Sciatic nerve (tissue), 2 donors: ENCODE measurements at regions not wholly inside any gene's neighbourhood (a gene's known extent, or its start where the extent isn't known, plus 50 kb on each side); places are given as distances from the start of the nearest gene placed in this dataset.

Experiments
- ATAC-seq: fragments of 200-7000 bp; cut with Tn5 transposase; one replicate; pipeline ENCODE4 v1.9.1; 2020; ENCODE audit warnings: mild to moderate bottlenecking, moderate library complexity
- DNase-seq: peaks from one replicate; pipeline ENCODE4 v3.0.0-alpha.2; 2020; ENCODE audit warnings: low spot score
- intact Hi-C: fragments of 100-400 bp; cut with DNase I; formaldehyde crosslinking; loops from one replicate; pipeline ENCODE4 v1.14.2; 2022
- donor health status: DM: no; HTN: no; CAD: no.
- donor health status: DM: no; HTN: no; CAD: no.

DNA sequence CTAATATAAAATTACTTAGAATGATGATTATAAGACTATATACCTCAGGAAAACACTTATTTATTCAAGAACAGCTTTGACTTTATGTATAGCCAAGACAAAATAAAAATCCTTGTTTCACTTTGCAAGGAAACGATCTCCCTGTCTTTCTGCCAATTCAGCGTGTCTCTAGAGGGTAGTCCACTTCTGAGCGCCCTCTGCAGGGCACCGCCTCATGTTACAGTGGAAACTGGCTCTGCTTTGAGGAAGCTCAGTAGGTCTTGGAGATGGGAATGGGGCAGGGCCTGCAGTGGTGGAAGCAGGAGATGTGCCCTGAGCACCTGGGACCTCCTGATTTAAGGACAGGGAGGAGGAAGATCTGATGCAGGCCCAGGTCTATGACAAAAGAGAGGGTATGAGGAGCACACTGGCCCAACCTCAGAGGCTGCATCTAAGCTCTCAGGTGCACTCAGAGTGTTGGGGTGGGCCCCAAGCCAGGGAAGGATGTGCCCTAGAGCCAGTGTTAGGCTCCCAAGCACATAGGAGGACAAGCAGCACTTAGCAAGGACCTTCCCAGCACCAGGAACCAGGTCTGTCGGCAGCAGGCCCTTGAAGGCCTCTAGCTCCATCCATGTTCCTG, 481.0 kb downstream of the TNS3 start:
- intact Hi-C loops: no loop called here

DNA sequence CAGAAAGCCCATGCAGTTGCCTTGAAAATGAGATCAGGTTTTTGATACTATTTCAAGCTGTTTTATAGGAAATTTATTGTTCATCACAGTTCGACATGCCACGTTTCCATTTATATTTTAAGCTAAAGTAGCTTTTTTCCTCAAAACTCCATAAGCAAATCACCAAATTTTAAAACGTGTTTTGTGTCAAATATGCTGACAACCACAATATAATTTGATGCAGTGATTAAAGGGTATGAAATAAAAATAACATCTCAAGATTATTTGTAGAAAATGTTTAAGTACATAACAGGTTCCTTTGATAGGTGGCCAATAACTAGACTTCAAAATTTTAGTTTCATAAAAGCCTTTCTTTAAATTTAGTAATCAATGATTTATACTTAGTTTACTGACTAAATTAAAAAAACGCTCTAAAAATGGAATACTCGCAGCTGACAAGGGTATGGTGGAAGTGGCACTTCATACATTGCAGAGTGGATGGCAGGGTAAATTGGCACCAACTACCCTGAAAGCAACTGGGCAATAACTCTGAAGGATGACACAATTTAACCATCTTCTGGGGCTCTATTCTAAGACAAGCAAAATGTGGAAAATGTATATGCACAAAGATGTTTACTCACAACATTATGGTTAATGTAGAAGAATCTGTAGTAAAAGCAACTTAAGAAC, 481.6 kb downstream of the TNS3 start:
- intact Hi-C loops: no loop called here
- ATAC-seq: no peak

More for the DNA sequence above, 481.0 kb downstream of the TNS3 start:
- ATAC-seq (no peak), DNase-seq (no peak)

DNA sequence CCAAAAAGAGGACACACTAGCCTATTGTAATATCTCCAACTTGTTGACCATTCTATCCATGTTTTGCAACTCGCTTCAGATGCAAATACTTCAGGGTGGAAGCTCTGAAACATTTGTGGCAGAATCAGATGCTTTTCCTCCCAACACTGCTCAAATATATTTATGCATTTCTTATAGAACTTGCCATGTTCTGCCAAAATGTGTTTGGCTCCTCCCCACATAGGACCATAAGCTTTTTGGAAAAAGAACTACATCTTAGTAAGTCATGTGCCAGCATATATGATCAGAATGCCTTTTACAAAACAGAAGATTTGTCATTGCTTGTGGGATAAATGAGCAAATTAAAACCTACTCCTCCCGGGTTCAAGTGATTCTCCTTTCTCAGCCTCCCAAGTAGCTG, 484.5 kb downstream of the TNS3 start:
- intact Hi-C loops: loop anchor here (10.0 kb wide), 1 partner anchor 77 kb away; no protein-coding TSS in a partner anchor
- DNase-seq: no peak

More for the DNA sequence above, 481.6 kb downstream of the TNS3 start:
- DNase-seq: no peak

DNA sequence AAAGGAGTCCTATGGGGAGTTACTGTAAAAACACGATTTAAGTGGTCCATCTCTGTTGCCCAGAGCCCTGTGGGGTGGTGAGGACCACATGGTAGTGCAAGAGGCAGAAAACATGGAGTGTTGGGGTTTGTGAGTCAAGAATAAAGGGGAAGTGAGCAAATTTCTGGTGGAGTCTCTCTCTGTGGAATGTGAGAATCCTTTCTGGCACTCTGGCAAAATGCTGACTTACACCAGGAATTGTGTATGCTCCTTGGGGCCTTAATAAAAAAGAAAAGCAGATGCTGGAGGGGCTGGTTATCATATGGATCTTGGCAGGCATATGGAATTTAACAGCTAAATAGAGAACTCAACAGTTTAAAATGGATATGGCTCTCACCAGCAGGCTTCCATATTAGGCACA, 486.0 kb downstream of the TNS3 start:
- no peak for ATAC-seq
- intact Hi-C loops: loop anchor here (10.0 kb wide), 1 partner anchor 79 kb away; no protein-coding TSS in a partner anchor
- DNase-seq: no peak

More for the DNA sequence above, 484.5 kb downstream of the TNS3 start:
- ATAC-seq: no peak

DNA sequence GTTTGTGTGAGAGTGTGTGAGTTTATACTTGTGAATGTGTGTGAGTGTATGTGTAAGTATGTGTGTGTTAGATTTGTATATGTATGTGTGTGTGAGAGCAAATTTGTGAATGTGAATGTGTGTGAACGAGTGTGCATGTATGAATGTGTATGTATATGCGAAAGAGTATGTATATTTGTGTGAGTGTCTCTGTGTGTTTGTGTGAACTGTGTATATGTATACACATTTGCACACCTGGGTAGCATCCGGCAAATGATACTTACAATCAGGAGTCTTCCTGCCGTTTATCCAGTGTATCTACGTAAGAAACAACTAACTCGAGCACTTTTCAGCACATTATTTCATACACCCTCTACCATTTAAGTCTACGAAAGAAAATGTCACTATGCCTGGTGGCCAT, 487.4 kb downstream of the TNS3 start:
- DNase-seq: no peak
- ATAC-seq: no peak
- intact Hi-C loops: loop anchor here (10.0 kb wide), 1 partner anchor 80 kb away; no protein-coding TSS in a partner anchor

DNA sequence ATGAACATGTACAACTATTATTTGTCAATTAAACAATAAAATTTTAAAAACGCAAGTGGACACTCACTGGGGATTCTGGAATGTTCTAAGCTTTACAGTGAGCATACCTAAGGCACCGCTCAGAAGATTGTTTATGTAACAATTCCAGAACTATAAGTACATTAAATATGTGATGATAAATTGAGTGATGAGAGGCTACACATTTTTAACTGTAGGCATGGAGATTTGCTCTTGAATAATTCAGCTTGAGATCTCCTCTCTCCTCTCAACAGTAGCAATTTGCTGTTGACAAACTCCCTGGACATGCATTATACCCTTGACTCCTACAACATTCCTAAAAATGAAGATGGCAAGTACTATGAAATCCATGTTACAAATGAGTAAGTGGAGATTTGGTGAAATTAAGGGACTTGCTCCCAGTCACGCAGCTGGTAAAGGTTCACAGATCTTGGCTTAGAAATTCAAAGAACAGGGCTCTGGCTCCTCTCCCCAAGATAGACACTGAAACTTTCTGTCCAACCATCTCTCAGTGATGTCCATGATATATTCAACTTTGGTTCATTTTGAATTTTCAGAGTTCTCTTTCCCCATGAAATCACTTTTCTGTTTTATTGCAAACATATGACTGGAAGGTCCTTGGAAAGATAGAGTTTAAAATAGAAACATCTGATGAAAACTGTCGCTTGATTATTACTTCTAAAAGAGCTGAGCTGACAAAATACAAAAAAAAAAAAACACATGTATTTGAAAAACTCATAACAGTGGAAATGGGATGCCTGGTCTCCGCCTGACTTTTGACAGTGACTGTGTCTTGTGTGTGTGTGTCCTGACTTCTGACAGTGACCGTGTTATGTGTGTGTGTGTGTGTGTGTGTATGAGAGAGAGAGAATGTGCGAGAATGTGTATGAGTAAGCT, 488.3 kb downstream of the TNS3 start:
- intact Hi-C loops: loop anchor here (10.0 kb wide), 1 partner anchor 81 kb away; no protein-coding TSS in a partner anchor
- DNase-seq: no peak

DNA sequence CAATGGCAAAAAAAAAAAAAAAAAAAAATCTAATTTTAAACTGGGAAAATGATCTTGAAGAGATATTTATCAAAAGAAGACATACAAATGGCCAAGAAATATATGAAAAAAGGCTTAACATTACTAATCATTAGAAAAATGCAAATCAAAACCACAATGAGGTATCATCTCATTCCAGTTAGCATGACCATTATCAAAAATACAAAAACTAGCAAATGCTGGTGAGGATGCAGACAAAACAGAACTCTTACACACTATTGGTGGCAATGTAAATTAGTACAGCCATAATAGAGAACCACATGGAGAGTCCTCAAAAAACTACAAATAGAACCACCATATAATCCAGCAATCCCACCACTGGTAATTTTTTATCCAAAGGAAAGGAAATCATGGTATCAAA, 489.6 kb downstream of the TNS3 start:
- DNase-seq: no peak
- intact Hi-C loops: loop anchor here (10.0 kb wide), 1 partner anchor 82 kb away; no protein-coding TSS in a partner anchor
- ATAC-seq: no peak

More for the DNA sequence above, 488.3 kb downstream of the TNS3 start:
- no peak for ATAC-seq

DNA sequence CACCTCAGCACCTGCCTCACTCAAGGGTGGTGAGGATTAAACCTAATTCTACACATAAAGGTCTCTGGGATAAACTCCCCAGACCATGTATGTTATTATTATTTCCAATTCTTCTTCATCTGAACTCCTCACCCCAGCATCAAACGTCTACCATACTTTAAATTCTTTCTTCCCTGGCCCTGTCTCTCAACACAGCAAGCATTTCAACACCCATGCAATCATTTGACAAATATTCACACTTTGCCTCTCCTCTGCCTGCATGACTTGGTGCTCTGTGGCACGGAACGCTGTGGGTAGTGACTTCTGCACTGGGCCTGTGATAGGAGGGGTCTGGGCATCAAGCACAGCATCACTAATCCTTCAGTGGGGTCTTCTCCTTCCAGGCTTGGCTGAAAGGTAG, 490.8 kb downstream of the TNS3 start:
- intact Hi-C loops: loop anchor here (10.0 kb wide), 1 partner anchor 84 kb away; no protein-coding TSS in a partner anchor

DNA sequence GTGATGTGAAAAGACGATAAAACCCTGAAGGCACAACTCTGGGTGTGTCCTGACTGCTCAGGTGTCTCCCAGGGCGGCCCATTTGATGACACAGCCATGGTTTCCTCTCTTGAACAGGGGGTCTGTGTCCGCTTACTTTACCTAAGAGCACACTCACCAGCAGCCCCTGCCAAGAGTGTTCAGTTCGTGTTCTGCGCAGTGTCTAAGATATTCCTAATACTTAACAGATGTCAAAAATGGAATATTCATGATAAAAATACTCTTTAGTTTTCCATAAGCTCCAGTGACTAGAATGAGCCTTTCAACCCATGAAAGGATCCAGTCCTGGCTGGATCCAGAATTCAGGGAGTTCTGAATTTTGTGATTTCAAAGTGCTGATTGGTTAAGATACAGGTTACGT, 492.4 kb downstream of the TNS3 start:
- intact Hi-C loops: no loop called here
- ATAC-seq: no peak
- no peak for DNase-seq

More for the DNA sequence above, 490.8 kb downstream of the TNS3 start:
- ATAC-seq: no peak
- no peak for DNase-seq

DNA sequence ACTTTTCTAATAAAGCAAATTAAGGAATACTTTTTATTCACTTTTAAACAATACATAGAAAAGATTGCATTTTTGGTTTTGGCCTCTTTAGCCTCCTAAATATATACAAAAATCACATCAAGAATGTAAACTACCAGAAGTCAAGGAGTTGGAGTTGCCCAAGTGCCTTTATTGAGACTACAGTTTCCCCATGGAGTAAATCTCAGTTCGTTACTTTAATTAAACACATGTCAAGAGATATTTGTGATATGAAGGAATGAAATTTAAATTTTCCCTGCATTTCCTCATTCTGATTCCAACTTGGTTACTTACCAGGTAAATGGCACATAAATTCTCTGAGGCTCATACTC, 492.9 kb downstream of the TNS3 start:
- ATAC-seq (no peak), DNase-seq (no peak)
- intact Hi-C loops: no loop called here

DNA sequence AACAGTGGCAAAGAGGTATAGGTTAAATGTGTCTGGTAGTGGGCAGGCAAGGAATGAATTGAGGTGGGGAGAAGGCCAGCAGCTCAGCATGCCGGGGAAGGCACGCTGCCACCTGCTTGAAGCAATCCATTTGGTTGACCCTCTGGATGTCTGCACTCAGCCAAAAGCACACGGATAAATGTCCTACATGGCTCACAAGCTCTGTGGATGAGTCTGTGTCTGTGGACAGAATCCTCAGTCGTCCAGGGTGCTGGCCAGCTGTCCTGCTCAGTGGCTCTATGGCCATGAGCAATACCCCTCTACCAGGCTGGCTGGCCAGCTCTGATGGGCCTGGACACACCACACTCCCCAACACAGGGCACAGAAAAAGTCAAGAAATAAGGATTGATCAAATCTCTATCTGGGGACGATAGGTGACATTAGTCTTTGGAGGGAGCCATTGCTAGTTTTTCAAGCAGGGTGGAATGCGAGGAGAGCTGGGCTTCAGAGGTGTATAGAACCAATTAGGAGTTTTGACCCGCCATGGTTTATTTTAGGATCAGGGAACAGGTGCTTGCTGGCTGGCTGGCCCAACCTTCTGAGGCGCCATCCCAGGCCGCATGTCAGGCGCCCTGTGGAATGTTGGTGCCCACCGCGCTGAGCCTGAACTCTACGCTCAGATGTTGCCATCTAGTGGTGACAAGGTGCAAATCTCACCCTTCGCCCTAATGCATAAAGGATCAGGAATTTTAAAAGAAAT, 493.4 kb downstream of the TNS3 start:
- ATAC-seq: peak; percentile 91
- DNase-seq: peak; percentile 66
- intact Hi-C loops: no loop called here

DNA sequence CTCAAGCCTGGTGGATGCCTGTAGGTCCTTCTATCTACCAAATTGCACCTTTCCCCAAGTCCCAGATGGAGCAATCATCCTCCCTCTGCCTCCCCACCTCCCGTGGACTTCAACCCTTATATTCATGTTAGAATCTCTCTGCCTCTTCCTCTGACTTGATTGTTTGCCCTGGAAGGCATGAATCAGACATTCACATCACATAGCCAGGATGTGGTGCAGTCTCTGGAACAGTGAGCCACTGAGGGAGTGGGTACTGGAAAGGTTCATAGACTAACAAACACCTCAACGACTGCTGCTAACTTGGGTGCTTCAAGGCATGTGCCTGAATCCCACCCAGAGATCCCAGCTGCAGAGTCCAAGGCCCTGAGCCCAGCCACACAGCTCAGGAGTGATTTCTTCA, 494.0 kb downstream of the TNS3 start:
- DNase-seq (no peak), ATAC-seq (no peak)
- intact Hi-C loops: no loop called here

DNA sequence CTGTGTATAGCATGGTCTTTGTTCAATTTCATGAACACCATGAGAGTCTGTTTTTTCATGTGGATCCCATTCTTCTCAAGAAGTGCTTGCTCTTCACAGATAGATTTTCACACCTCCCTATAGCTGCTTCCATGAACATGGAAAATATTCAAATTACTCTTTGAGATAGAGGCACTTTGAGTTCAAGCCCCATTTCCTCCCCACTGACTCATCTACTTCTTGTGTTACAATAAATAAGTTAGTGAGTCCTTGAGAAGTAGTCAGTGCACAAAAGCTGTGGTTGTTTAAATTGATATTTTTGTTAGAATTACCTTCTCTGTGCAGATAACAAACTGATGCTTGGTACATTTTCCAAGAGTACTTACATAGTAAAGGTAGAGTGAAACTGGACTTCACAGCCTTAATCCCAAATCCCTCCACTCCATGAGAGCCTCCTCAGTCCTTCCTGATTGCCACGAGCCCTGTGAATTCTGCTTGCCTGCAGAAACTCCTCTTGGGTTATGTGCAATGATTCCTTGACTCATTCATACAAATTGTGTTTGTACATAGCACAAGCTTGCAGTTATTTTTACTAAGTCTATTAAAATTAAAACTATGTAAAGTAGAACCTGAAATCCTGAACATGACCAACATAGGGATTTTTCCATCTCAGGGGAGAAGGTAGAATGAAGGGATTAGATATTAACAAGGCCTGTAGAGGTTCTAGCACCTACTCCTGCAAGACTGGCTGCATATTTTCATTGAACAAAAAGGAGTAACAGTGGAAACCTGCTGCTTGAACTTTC, 496.2 kb downstream of the TNS3 start:
- no peak for ATAC-seq
- intact Hi-C loops: no loop called here

DNA sequence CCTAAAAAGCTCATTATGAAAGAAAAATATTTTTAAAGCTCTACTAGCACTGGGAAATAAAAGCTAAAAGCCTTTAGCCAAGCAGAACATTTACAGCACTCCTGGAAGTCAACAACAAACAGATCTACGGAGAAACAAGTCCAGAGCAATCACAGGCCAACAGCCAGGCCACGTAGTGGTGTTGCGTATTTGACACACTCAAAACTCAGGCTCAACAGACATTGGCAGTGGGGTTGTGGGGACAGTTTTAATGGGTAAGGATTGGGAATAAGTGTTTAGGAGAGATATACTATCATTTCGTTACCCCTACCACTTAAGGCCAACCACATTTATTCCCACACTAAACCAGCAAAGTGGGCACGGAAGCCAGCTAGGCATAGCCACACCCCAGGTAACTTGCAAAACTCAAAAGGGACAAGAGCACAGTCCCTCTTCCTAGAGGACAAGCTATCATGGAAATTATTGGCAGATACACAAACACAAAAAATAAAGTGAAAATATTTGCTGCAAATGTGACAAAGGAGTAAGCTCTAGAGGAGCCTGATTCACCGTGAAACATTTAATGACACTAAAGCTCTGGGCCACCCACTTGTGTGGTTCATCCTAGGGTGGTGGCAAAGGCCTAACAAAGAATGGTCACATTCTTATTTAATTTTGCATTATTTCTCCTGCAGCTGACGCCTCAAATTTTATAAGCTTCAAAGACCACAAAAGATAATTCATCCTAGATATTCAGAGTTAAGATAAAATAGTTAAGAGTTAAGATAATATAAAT, 498.2 kb downstream of the TNS3 start:
- DNase-seq (no peak), ATAC-seq (no peak)
- intact Hi-C loops: no loop called here

More for the DNA sequence above, 496.2 kb downstream of the TNS3 start:
- no peak for DNase-seq

DNA sequence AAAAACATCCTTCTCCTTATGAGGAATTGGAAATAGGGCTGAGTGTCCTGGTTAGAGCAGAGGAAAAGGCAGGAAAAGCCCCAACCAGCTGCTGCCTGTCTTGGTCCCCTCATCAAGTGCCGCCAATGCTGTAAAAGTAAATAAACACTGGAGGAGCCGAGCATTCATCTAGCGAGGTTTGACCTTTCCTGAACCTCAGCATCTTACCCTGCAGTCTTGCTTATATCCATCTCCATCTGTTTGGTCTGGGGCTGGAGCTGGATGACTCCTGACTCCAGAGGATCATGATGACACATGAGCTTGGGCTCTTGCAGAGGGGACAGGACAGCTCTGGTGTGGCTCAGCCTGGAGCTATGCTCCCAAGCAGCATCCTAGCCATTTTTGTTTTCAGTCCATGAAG, 501.1 kb downstream of the TNS3 start:
- DNase-seq (no peak), ATAC-seq (no peak)
- intact Hi-C loops: no loop called here

DNA sequence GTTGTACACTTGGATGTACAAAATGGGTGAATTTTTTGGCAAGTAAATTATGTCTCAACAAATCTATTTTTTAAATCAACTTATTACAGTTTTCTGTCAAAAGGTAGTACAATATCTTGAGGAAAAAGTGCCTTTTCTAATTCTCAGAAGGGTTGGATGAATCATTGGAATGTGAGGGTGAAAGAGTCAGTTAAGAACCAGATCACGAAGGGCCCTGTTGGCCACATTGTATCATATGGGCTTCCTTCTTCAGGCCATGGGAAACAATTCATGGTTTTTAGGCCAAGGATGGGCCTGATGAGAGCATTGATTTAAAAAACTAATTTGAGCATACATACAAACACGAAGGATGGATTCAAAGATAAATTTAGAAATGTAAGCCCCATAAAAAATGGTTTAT, 503.7 kb downstream of the TNS3 start:
- intact Hi-C loops: no loop called here
- no peak for DNase-seq
- no peak for ATAC-seq

DNA sequence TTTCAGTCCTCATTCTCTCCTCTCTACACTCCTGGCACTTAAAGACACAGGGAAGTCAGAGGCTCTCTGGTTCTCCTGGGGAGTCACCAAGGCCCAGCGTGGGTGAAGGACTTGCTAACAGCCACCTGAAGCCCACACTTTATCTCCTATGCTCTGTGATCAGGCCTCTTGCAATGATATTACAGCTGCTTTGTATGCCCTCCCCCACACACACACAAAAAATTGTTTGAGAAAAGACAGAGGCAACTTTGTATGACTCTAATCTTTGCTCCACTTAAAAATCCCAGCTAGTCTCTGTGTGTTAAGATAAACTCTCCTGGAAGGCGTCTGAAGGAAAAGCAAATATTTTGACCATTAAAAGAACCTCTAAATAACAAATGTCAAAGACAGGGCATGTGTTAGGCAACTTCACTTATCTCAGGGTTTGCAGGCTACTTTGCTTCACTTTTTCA, 507.2 kb downstream of the TNS3 start:
- intact Hi-C loops: no loop called here
- ATAC-seq: peak; percentile 84
- DNase-seq: no peak
